Neuron (in vitro differentiated cells): ENCODE measurements at regions not wholly inside any gene's neighbourhood (a gene's known extent, or its start where the extent isn't known, plus 50 kb on each side); places are given as distances from the start of the nearest gene placed in this dataset.

Experiments
- H2AFZ ChIP-seq: one replicate; pipeline ENCODE4 v1.6.1; 2013; ENCODE audit warnings: low read depth, mild to moderate bottlenecking, inconsistent platforms, low read length, moderate library complexity
- H3K27me3 ChIP-seq: one replicate; pipeline ENCODE4 v1.6.1; 2013; ENCODE audit warnings: low read length; ENCODE audit not compliant: insufficient read depth
- H3K36me3 ChIP-seq: one replicate; pipeline ENCODE4 v1.6.1; 2013; ENCODE audit warnings: low read length; ENCODE audit not compliant: insufficient read depth
- H3K4me1 ChIP-seq: one replicate; pipeline ENCODE4 v1.6.1; 2013; ENCODE audit warnings: low read length; ENCODE audit not compliant: insufficient read depth
- H3K4me3 ChIP-seq: 2 replicates; pipeline ENCODE4 v1.5.1; 2013; ENCODE audit warnings: mild to moderate bottlenecking, low read length, moderate library complexity
- H3K9me3 ChIP-seq: one replicate; pipeline ENCODE4 v1.6.1; 2013; ENCODE audit warnings: low read length

- Histone ChIP-seq H3K27me3 (no peaks in the 10 kb centered on the region), H3K4me3 (no peak overlapping the region), H3K4me1 (peaks cover 12% of the 10 kb centered on the region), H3K9me3 (no peaks in the 10 kb centered on the region), H2AFZ (no peak overlapping the region), H3K36me3 (no peaks in the 10 kb centered on the region)
Measured at GRCh38 chr2:100222844-100223243, 80.5 kb upstream of the AFF3 start.

GRCh38 chr2:100218552-100218951, 76.2 kb upstream of the AFF3 start:
- Histone ChIP-seq H3K27me3 (no peaks in the 10 kb centered on the region), H3K4me3 (no peak overlapping the region)

GRCh38 chr2:100217323-100217722, 74.9 kb upstream of the AFF3 start:
- Histone ChIP-seq H2AFZ (no peak overlapping the region), H3K4me3 (no peak overlapping the region), H3K36me3 (no peaks in the 10 kb centered on the region), H3K9me3 (no peaks in the 10 kb centered on the region), H3K27me3 (no peaks in the 10 kb centered on the region), H3K4me1 (peaks cover 12% of the 10 kb centered on the region)

More at GRCh38 chr2:100218552-100218951, 76.2 kb upstream of the AFF3 start:
- Histone ChIP-seq H2AFZ (no peak overlapping the region), H3K4me1 (peaks cover 12% of the 10 kb centered on the region), H3K9me3 (no peaks in the 10 kb centered on the region), H3K36me3 (no peaks in the 10 kb centered on the region)

GRCh38 chr2:100216015-100216414, 73.6 kb upstream of the AFF3 start:
- H2AFZ ChIP-seq: no peak overlapping the region
- H3K27me3 ChIP-seq: no peaks in the 10 kb centered on the region
- peaks cover 12% of the 10 kb centered on the region for H3K4me1 ChIP-seq
- H3K9me3 ChIP-seq: no peaks in the 10 kb centered on the region
- no peaks in the 10 kb centered on the region for H3K36me3 ChIP-seq
- H3K4me3 ChIP-seq: no peak overlapping the region

GRCh38 chr2:100215371-100215770, 73.0 kb upstream of the AFF3 start:
- Histone ChIP-seq H3K4me1 (peaks cover 12% of the 10 kb centered on the region), H2AFZ (no peak overlapping the region), H3K9me3 (no peaks in the 10 kb centered on the region), H3K27me3 (no peaks in the 10 kb centered on the region), H3K36me3 (no peaks in the 10 kb centered on the region), H3K4me3 (no peak overlapping the region)

GRCh38 chr2:100214265-100214971, 72.0 kb upstream of the AFF3 start:
- Histone ChIP-seq H3K4me3 (no peak overlapping the region), H3K27me3 (no peaks in the 10 kb centered on the region), H3K36me3 (no peaks in the 10 kb centered on the region), H3K9me3 (no peaks in the 10 kb centered on the region), H3K4me1 (peaks cover 12% of the 10 kb centered on the region), H2AFZ (no peak overlapping the region)

- Histone ChIP-seq H3K36me3 (no peaks in the 10 kb centered on the region), H3K4me3 (no peak overlapping the region), H3K4me1 (peaks cover 6% of the 10 kb centered on the region), H3K27me3 (no peaks in the 10 kb centered on the region), H3K9me3 (no peaks in the 10 kb centered on the region), H2AFZ (no peak overlapping the region)
Measured at GRCh38 chr2:100213595-100213994, 71.2 kb upstream of the AFF3 start.

GRCh38 chr2:100212850-100213249, 70.5 kb upstream of the AFF3 start:
- Histone ChIP-seq H3K27me3 (no peaks in the 10 kb centered on the region), H3K36me3 (no peaks in the 10 kb centered on the region), H3K4me3 (no peak overlapping the region), H2AFZ (no peak overlapping the region), H3K4me1 (peaks cover 3% of the 10 kb centered on the region), H3K9me3 (no peaks in the 10 kb centered on the region)

GRCh38 chr2:100211521-100211920, 69.1 kb upstream of the AFF3 start:
- Histone ChIP-seq H3K4me1 (peaks cover 6% of the 10 kb centered on the region), H3K9me3 (no peaks in the 10 kb centered on the region), H3K4me3 (no peak overlapping the region), H3K36me3 (no peaks in the 10 kb centered on the region), H2AFZ (no peak overlapping the region), H3K27me3 (no peaks in the 10 kb centered on the region)

- no peaks in the 10 kb centered on the region for H3K27me3 ChIP-seq
- no peaks in the 10 kb centered on the region for H3K36me3 ChIP-seq
- peaks cover 6% of the 10 kb centered on the region for H3K4me1 ChIP-seq
- no peak overlapping the region for H3K4me3 ChIP-seq
- H2AFZ ChIP-seq: no peak overlapping the region
- no peaks in the 10 kb centered on the region for H3K9me3 ChIP-seq
Measured at GRCh38 chr2:100208141-100208770, 65.9 kb upstream of the AFF3 start.

GRCh38 chr2:100207411-100207885, 65.1 kb upstream of the AFF3 start:
- H3K4me1 ChIP-seq: peaks cover 6% of the 10 kb centered on the region
- H3K4me3 ChIP-seq: no peak overlapping the region
- no peaks in the 10 kb centered on the region for H3K36me3 ChIP-seq
- no peak overlapping the region for H2AFZ ChIP-seq
- H3K9me3 ChIP-seq: no peaks in the 10 kb centered on the region
- no peaks in the 10 kb centered on the region for H3K27me3 ChIP-seq

- Histone ChIP-seq H3K9me3 (no peaks in the 10 kb centered on the region), H3K27me3 (no peaks in the 10 kb centered on the region)
Measured at GRCh38 chr2:100206731-100207255, 64.4 kb upstream of the AFF3 start.

GRCh38 chr2:100205174-100205573, 62.8 kb upstream of the AFF3 start:
- Histone ChIP-seq H2AFZ (no peak overlapping the region), H3K36me3 (no peaks in the 10 kb centered on the region), H3K4me1 (peaks cover 6% of the 10 kb centered on the region), H3K4me3 (no peak overlapping the region), H3K9me3 (no peaks in the 10 kb centered on the region), H3K27me3 (no peaks in the 10 kb centered on the region)

More at GRCh38 chr2:100206731-100207255, 64.4 kb upstream of the AFF3 start:
- Histone ChIP-seq H2AFZ (no peak overlapping the region), H3K4me3 (no peak overlapping the region), H3K4me1 (peaks cover 6% of the 10 kb centered on the region), H3K36me3 (no peaks in the 10 kb centered on the region)
